ENCODE measurements at regions not wholly inside any gene's neighbourhood (a gene's known extent, or its start where the extent isn't known, plus 50 kb on each side); places are given as distances from the start of the nearest gene placed in this dataset.
A peak's percentile ranks its signal among the peaks of the same experiment; 100 is the strongest.
"Not testable (repeated sequence)": the region's sequence is repeated elsewhere in the genome, so short reads cannot be mapped to it uniquely, and the experiment has no call there.

- no peak for DNase-seq
Observed at GRCh38 chr7:138328215-138328614, 131.8 kb upstream of the TRIM24 start.

DNA sequence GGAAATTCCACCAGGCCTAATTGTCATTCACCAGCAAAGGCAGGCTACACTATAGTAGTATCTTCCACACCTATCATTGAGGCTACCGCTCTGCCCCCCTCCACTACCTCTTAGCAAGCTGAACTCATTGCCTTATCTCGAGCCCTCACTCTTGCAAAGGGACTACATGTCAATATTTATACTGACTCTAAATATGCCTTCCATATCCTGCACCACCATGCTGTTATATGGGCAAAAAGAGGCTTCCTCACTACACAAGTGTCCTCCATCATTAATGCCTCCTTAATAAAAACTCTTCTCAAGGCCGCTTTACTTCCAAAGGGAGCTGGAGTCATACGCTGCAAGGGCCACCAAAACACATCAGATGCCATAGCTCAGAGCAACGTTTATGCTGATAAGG lies 127.2 kb upstream of the TRIM24 start:
- DNase-seq = not testable (repeated sequence)

GRCh38 chr7:138338361-138338760 lies 121.7 kb upstream of the TRIM24 start:
- DNase-seq = peak; percentile 17

DNA sequence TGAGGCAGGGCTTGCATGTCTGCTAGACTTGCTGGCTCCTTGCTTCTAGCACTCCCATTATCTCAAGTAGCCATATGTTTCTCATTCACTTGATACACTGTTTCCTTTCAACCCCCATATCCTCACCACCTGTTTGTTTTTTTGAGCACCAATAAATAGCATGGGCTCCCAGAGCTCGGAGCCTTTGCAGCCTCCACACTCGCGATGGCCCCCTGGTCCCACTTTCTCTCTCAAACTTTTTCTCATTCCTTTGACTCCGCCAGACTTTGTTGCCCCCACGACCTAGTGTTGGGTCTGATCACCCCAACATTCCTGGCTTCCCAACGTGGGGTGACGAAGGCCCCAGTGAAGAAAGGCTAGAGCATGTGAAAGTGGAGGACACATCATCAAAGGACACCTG lies 120.8 kb upstream of the TRIM24 start:
- DNase-seq = not testable (repeated sequence)

GRCh38 chr7:138342990-138343389 lies 117.1 kb upstream of the TRIM24 start:
- DNase-seq = no peak

- DNase-seq = no peak
Observed at GRCh38 chr7:138345567-138345966, 114.5 kb upstream of the TRIM24 start.

GRCh38 chr7:138346975-138347374 lies 113.1 kb upstream of the TRIM24 start:
- no peak for DNase-seq

DNA sequence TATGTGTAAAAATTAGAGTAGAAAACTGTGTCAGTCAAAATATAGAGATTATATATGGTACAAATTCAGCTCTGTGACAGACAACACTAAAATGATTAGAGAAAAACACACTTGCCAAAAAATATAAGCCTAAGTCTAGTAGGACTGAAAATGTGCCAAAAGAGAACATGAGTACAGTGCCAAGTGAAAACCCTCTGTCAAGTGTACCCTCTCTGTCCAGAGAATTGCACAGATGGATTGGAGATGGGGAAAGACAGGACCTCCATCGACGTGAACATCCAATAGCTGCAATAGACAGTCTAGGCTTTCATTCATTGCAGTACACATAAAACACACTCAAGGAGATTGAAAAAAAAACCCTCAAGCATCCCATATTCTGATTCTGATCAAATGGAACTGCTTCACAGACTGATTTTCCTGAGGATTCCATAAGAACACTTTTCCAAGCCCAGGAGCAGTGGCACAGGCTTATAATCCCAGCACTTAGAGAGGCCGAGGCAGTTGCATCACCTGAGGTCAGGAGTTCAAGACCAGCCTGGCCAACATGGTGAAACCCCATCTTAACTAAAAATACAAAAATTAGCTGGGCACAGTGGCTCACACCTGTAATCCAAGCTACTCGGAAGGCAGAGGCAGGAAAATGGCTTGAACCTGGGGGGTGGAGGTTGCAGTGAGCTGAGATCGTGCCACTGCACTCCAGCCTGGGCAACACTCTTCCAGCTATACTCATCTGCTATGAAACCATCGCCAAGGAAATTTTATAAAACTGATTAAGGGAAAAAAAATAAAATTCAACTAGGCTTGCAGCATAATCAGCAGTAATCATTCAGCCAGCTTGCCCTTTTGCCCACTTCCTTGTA lies 110.0 kb upstream of the TRIM24 start:
- DNase-seq = no peak

DNA sequence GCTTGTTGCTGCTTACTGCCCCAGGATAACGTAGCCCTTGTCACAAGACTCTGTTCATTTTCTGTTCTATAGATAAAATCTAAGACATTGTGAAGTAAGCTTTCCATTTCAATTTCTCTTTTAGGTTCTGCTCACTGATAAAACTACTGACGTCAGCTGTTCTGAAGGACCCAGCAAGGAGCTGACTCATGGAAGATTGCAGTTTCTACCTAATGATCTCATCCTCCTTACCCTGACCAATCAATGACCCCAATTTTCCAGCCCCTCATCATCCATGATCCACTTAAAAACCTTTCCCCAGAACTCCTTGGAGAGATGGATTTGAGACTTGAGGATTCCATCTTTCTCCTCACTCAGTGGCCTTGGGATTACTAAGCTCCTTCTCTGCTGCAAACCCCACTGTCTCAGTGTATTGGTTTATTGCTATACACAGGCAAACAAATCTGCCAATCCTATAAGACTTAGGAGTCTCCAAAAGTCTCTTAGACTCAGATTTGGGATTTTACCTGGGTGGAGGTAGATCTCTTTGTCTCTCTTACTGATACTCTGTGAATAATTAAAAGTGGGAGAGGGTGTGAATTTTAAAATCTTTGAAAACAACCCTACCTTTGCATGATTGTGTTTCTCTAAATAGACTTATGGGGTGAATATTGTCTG lies 109.2 kb upstream of the TRIM24 start:
- no peak for DNase-seq

- no peak for DNase-seq
Observed at GRCh38 chr7:138352570-138353461, 107.2 kb upstream of the TRIM24 start.

DNA sequence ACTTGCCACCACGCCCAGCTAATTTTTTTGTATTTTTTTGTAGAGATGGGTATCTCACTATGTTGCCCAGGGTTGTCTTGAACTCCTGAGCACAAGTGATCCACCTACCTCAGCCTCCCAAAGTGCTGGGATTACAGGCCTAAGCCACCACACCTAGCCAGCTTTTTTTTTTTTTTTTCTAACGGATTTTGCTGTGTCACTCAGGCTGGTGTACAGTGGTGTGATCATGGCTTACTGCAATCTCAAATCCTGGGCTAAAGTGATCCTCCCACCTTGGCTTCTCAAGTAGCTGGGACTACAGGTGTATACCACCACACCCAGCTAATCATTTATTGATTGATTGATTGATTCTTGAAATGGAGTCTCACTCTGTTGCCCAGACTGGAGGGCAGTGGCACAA lies 106.0 kb upstream of the TRIM24 start:
- DNase-seq = no peak

DNA sequence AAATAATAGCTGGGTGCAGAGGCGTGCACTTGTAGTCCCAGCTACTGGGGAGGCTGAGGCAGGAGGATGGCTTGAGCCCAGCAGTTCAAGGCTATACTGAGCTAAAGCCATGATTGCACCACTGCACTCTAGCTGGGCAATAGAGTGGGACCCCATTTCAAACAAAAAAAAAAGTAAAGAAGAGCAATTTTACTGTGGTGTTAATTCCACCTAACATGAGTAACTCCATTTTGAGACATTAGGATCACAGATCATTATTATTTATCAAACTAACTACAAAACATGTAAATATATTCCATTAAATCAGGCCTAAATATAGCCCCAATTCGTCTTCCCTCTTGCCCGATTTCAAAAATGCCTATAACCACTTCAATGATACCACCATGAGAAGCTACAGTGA lies 104.8 kb upstream of the TRIM24 start:
- DNase-seq = no peak

GRCh38 chr7:138358850-138359341 lies 101.2 kb upstream of the TRIM24 start:
- DNase-seq = no peak

DNA sequence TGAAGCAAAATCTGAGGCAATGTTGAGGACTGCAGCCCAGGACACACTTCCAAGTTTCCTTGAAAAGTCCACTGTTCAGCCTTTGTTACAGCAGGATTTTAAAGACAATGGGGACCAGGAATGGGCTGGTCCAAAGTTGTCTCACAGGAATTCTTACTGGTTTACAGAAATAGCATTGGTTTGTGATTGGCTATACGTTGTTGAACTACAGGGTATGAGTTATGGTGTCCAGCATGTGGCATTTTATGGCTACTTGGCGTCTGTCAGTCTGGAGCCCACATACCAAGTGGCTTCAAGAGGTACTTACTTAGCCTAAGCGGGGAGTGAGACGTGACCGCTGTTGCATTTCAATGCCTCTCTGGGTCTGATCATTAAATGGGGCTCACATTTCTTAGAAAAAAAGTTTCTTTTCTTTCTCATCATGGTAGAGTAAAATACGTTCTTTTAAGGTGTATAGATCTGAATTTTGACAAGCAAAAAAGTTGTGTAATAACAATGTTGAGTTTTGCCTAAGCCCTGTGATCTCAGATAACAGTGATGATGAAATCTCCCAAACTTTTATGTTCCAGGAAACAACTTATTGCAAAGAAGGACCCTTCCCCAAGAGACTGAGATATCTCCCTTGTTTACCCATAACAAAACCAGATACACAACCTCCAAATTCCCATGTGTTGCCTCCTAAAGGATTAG lies 100.0 kb upstream of the TRIM24 start:
- DNase-seq = no peak

GRCh38 chr7:138363721-138364120 lies 96.3 kb upstream of the TRIM24 start:
- no peak for DNase-seq

- DNase-seq = not testable (repeated sequence)
Observed at GRCh38 chr7:138366137-138366536, 93.9 kb upstream of the TRIM24 start.

GRCh38 chr7:138366676-138367075 lies 93.4 kb upstream of the TRIM24 start:
- not testable (repeated sequence) for DNase-seq

DNA sequence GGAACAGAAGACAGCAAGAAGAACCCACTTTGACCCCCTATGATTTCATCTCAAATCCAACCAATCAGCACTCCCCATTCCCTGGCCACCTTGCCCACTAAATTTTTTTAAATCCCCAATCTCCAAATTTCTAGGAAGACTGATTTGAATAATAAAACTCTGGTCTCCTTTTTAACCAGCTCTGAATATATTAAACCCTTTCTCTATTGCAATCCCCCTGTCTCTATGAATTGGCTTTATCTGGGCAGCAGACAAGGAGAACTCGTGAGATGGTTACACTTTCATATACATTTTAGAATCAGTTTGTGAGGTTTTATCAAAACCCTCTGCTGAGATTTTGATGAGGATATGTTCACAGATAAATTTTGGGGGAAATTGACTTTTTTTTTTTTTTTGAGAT lies 90.3 kb upstream of the TRIM24 start:
- DNase-seq = no peak

- no peak for DNase-seq
Observed at GRCh38 chr7:138370956-138371355, 89.1 kb upstream of the TRIM24 start.

GRCh38 chr7:138374119-138374693 lies 85.9 kb upstream of the TRIM24 start:
- DNase-seq = no peak

- no peak for DNase-seq
Observed at GRCh38 chr7:138377306-138377705, 82.8 kb upstream of the TRIM24 start.

Data from NCI-H748 treated with DMSO at 0.1 percent for 48 hours (cell line).